GM19463 (cell line): ENCODE measurements at regions not wholly inside any gene's neighbourhood (a gene's known extent, or its start where the extent isn't known, plus 50 kb on each side); places are given as distances from the start of the nearest gene placed in this dataset.
A peak's percentile ranks its signal among the peaks of the same experiment; 100 is the strongest.

Experiments
- ATAC-seq: cut with Tn5 transposase; IDR thresholded peaks from one replicate; pipeline ENCODE4 v1.9.1; 2021; ENCODE audit warnings: mild to moderate bottlenecking, moderate library complexity; ENCODE audit not compliant: unreplicated experiment

DNA sequence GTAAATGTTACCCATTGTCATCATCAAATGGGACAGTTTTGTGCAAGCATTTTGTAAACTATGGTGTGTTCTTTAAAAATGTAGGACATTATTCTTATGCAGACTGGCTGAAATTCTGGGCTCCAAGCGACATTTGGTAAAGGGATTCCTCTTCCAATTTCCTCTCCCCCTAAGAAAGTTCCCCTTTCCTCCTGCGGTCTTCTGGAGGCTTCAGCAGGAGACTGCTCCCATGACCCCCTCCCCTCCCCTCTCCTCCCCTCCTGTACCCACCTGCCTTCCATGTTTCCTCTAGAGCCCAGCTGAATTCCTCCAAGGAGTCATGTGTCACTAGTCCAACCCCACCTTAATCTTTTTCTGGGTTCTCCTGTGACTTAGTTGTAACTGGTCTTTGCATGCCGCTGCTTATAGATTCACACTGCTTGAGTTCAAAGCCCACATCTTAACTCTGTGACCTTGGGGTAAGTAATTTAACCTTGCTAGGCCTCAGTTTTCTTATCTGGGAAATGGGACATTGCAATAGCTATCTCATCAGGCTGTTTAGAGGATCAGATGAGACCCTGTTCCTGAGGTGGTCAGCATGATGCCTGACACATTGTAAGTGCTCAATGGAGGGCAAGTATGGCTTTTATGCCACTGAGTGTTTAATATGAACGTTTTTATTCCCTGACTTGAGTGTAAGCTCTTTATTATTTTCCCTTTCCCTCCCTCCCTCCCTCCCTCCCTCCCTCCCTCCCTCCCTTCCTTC, 69.9 kb upstream of the WDR26 start:
- ATAC-seq: no peak

DNA sequence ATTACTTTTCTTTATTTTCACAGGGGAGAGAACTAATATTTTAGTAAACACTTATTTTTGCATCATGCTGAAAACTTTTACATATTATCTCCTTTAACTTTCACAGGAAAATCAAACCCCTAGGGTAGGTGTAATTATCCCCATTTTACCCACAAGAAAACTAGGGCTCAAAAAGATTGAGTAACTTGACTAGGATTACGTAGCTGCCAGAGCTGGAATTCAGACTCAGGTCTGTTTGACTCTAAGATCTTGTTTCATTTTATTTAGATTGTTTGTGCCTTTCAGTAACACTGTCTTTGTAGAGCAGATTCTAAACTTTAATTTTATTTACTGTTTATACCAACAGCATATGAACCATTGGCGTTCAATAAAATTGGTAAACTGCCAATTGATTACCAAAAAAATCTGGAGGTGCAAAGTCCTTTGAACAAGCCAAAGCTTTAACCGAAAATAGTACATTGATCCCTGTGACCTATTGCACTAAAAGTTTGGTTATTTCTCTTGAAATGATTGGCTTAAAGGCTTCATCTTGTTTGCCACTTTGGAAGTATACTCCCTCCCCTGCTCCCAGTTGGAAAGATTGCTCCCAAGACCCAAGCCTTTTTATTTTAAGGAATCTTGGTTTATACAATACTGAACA, 71.0 kb upstream of the WDR26 start:
- ATAC-seq: no peak

GRCh38 chr1:224506141-224506814, 71.7 kb upstream of the WDR26 start:
- no peak for ATAC-seq

- no peak for ATAC-seq
Observed at GRCh38 chr1:224507771-224508523, 73.3 kb upstream of the WDR26 start.

GRCh38 chr1:224509907-224510306, 75.3 kb upstream of the WDR26 start:
- no peak for ATAC-seq

DNA sequence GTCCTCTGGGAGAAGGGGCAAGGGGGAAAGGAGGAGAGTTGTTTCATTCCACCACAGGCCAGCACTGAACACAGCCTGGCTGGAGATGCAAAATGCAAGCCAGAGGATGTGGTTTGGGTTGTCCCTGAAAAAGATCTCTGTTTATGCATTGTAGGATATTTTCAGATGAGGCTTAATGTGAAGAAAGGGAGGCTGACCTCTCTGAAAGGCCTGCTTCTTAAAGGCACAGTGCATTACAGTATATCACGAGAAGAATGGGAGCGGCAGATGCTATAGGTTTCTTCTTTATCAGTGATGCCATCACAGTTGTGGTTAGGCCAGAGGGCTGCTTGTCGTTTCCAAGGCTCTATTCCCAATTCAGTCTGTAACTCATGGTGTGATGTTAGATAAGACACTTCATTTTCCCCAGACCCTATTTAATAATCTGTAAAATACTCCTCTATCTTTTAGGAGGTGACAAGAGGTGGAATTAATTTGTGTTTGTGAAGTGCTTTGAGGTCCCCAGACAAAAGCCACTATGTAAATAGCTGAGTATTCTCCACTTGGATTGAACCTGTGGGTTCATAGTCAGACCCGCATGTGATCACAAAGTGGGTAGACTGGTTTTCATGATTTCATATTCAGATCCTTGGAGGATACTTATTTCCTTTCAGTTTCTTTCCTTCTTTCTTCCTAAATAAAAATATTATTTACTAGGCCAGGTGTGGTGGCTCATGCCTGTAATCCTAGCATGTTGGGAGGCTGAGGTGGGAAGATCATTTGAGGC, 76.5 kb upstream of the WDR26 start:
- ATAC-seq: no peak

GRCh38 chr1:224512600-224513151, 78.1 kb upstream of the WDR26 start:
- no peak for ATAC-seq

DNA sequence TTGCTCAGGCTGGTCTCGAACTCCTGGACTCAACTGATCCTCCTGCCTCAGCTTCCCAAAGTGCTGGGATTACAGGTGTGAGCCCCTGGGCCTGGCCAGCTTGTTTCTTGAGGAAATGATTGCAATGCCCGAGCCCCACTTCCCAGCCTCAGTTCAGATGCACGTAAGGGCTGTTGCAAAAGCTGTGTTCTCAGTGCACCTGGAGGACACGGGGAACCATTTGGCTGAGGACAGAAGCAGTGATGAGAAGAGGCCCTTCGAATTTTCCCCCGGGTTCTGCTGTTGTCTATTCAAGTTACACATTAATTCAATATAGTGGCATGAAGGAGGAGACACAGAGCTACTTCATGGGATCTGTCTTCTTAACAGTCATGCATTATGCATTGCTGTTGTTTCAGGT, 78.8 kb upstream of the WDR26 start:
- peak; percentile 9 for ATAC-seq

GRCh38 chr1:224513787-224514209, 79.2 kb upstream of the WDR26 start:
- peak; percentile 98 for ATAC-seq

DNA sequence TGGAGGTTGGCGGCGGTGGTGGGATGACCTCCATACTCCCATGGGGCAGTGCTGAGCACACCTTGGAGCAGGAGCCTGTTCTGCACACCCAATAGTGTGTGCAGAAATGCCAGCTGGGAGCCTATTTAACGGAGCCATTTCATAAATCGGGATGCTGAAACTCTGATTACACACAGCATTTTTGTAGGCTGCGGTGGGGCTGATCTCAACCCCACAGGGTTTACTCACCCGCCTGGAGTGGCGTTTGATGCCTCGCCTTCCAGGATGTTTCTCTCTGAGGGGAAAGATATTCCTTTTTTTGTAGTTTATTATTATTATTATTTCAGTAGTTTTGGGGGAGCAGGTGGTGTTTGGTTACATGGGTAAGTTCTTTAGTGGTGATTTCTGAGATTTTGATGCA, 82.6 kb upstream of the WDR26 start:
- ATAC-seq: no peak

DNA sequence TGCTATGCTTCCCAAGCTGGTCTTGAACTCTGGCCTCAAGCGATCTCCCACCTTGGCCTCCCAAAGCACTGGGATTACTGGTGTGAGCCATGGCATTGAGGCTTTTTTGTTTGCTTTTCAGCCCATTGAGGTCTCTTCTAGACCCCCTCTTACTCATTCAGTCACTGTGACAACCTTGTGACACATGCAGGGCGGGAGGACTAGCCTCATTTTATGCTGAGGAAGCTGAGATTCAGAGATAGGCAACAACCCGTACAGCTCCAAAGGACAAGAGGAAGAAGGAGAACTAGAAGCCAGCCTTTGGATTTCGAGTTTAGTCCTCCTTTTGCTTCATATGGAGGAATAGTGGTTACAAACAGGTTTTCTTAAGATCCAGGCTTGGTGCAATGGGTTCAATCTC, 83.9 kb upstream of the WDR26 start:
- ATAC-seq: no peak

GRCh38 chr1:224519874-224520273, 85.3 kb upstream of the WDR26 start:
- ATAC-seq: no peak

DNA sequence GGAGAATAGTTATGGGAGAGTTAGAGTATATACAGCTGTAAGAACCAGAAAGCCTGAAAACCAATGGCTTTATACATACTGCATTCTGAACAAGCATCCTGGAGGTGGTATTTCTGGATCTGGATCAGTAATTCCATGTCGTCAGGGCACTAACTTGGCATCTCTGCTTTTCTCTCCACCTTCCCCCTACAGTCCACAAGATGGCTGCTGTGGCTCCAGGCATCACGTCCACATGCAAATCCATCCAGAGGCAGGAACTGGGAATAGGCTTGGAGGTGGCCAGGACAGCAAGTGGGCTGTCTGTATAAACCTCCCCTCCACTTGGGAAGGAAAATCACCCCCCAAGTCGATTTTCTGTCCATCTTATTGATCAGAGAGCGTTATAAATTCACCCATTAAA, 86.2 kb upstream of the WDR26 start:
- no peak for ATAC-seq

GRCh38 chr1:224521904-224522734, 87.5 kb upstream of the WDR26 start:
- ATAC-seq: no peak

- no peak for ATAC-seq
Observed at GRCh38 chr1:224523676-224524075, 89.1 kb upstream of the WDR26 start.

GRCh38 chr1:224524679-224525078, 90.1 kb upstream of the WDR26 start:
- no peak for ATAC-seq

DNA sequence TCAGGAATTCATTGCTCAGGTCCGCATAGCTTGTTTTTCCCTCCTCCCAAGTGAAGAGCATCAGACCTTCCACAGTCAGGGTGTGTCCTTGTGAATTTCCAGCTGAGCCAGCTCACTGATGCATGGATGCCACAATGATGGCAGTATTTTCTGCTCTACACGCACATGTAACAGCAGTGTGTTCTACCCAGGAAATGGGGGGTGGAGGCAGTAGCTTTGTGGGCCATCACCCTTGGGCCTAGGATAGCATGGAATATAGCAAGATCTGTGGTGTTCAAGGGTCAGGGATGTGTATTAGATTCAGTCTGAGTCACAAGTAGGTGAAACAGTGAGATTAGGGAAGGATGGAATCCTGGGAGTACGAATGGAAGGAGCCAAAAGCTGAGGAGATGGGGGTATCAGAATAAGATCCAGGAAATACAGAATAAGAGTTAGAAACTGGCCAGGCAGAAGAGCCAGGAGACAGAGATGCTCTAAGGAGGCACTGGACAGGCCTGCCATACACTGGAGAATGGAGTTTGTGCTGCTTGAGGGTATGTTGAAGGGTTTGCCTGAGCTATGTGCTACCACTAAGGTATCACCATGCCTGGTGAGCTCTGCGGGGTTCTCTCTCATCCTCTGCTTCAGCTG, 90.6 kb upstream of the CNIH3 start:
- ATAC-seq: no peak

GRCh38 chr1:224526771-224527170, 89.3 kb upstream of the CNIH3 start:
- no peak for ATAC-seq

GRCh38 chr1:224528900-224529299, 87.2 kb upstream of the CNIH3 start:
- no peak for ATAC-seq
